ENCODE measurements at regions not wholly inside any gene's neighbourhood (a gene's known extent, or its start where the extent isn't known, plus 50 kb on each side); places are given as distances from the start of the nearest gene placed in this dataset.

DNA sequence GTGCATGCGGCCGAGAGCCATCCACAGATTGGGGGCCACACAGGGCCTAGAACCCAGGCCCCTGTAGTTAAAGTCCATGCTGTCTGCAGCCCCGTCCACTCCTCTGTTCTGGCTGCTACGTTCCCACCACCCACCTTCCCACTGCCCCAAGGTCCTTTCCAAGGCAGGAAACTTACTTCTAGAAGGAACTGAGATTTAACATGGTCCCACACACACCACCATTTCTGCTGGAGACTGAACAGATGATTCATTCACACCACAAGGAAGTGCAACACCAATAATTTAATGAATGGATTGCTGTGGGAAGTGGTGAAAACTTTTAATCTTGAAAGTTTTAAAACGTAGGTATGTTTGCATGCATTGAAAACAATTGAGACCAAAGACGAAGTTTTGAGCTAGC lies 95.2 kb downstream of the LBH start:
- TF ChIP-seq POLR2AphosphoS5 (IDR thresholded peaks at IDR 0.05) = no peak
- TF ChIP-seq, protein P1, sequence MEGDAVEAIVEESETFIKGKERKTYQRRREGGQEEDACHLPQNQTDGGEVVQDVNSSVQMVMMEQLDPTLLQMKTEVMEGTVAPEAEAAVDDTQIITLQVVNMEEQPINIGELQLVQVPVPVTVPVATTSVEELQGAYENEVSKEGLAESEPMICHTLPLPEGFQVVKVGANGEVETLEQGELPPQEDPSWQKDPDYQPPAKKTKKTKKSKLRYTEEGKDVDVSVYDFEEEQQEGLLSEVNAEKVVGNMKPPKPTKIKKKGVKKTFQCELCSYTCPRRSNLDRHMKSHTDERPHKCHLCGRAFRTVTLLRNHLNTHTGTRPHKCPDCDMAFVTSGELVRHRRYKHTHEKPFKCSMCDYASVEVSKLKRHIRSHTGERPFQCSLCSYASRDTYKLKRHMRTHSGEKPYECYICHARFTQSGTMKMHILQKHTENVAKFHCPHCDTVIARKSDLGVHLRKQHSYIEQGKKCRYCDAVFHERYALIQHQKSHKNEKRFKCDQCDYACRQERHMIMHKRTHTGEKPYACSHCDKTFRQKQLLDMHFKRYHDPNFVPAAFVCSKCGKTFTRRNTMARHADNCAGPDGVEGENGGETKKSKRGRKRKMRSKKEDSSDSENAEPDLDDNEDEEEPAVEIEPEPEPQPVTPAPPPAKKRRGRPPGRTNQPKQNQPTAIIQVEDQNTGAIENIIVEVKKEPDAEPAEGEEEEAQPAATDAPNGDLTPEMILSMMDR (IDR thresholded peaks at IDR 0.05) = no peak
